D721Med (cell line): ENCODE measurements at regions not wholly inside any gene's neighbourhood (a gene's known extent, or its start where the extent isn't known, plus 50 kb on each side); places are given as distances from the start of the nearest gene placed in this dataset.
"Not testable (repeated sequence)": the region's sequence is repeated elsewhere in the genome, so short reads cannot be mapped to it uniquely, and the experiment has no call there.

ENCODE experiments used
- DNase-seq: peaks from one replicate; pipeline ENCODE4 v3.0.0; 2011; ENCODE audit warnings: low spot score; ENCODE audit not compliant: insufficient read length
- FAIRE-seq: peaks from 2 replicates; lab custom pipeline; 2011; peaks lifted over from hg19 to GRCh38; lab: Jason Lieb, UNC
- TF ChIP-seq, protein P1 (sequence below): IDR thresholded peaks from 2 replicates; pipeline ENCODE4 v1.5.1; 2012; ENCODE audit warnings: mild to moderate bottlenecking, control low read depth; ENCODE audit not compliant: insufficient read depth; ENCODE audit errors: missing control alignments

- FAIRE-seq: no peak
- TF ChIP-seq, protein P1, sequence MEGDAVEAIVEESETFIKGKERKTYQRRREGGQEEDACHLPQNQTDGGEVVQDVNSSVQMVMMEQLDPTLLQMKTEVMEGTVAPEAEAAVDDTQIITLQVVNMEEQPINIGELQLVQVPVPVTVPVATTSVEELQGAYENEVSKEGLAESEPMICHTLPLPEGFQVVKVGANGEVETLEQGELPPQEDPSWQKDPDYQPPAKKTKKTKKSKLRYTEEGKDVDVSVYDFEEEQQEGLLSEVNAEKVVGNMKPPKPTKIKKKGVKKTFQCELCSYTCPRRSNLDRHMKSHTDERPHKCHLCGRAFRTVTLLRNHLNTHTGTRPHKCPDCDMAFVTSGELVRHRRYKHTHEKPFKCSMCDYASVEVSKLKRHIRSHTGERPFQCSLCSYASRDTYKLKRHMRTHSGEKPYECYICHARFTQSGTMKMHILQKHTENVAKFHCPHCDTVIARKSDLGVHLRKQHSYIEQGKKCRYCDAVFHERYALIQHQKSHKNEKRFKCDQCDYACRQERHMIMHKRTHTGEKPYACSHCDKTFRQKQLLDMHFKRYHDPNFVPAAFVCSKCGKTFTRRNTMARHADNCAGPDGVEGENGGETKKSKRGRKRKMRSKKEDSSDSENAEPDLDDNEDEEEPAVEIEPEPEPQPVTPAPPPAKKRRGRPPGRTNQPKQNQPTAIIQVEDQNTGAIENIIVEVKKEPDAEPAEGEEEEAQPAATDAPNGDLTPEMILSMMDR: no peak
- DNase-seq: no peak
Observed at GRCh38 chr6:28661097-28661713, 135.5 kb downstream of the GPX5 start.

DNA sequence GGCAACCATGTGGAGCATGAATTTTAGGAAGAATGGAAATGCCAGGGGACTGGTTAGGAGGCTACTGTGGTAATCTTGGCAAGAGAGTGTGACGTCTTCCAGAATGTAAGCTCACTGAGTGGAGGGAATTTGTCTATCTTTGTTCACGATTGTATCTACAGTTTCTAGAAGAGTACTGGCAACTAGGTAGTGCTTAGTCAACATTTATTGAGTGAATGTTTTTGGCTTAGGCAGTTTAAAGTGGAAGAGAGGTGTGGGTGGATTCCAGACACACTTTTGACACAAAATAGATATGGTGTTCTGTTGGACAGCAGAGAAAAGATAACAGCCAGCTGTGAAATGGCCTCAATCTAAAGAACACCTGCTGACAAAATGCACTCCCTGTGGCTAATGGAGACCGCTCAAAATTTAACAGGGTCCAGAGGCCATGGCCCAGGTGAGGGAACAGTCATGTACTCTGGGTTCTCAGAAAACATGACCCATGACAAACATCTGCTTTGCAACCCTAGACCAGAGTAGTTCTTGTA is 139.3 kb downstream of the GPX5 start:
- DNase-seq (no peak), FAIRE-seq (no peak)
- TF ChIP-seq, protein P1: no peak

DNA sequence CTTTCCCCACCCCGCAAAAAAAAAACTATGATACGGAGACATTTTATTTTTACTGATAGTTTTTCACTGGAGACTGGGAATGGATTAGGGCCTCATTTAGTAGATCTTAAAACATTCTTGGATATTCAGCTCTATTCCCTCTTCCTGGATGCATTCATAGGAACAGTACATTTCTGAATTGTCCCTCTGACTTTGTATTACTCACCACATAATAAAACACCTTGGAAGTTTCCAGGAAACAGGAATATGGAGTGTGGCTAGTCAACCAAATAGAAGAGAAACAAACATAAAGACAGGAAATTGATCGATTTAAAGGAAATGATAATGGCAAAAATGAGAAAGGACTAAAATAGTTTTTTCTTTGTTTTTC is 147.7 kb downstream of the GPX5 start:
- DNase-seq (no peak), FAIRE-seq (no peak)
- TF ChIP-seq, protein P1: no peak

DNA sequence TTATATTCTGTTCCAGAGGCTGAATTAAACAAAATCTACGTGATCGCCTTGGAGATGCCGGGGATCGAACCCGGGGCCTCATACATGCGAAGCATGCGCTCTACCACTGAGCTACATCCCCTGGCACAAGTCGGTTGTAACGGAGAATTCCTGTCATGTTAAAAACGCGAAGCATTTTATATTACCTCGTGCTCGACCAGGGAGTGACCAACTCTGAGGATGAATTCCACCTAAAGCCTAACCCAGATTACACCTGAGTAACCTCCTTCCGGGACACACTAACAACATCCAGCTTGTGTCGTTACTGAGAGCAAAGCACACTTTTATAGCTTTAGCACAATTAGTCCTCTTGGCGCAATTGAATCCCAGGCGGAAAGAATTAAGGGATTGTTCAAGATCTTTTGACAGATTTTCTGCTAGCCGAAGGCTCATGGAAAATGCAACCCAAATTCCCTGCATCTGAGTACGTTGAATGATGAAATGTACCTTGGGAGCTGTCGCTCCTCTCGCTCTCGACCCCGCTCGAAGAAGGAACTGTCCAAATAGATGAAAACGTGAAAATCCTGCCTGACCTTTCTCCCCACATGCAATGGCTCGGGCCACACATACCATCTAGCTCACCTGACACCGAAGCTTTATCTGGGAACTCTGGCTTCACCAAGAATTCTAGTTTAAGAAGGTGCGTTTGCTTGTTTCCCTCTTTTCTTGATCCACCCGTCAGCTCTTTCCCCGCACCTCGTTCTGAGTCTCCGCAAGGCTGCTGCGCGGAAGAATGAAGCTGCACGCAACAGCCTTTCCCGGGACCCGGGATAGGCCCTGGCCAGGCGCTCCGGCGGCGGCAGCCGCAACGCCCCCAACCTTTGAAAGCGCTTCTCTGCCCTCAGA is 148.3 kb downstream of the GPX5 start:
- TF ChIP-seq, protein P1: no peak
- no peak for FAIRE-seq
- DNase-seq: no peak

GRCh38 chr6:28675600-28675999 is 149.9 kb downstream of the GPX5 start:
- no peak for FAIRE-seq
- DNase-seq: no peak
- TF ChIP-seq, protein P1: no peak

DNA sequence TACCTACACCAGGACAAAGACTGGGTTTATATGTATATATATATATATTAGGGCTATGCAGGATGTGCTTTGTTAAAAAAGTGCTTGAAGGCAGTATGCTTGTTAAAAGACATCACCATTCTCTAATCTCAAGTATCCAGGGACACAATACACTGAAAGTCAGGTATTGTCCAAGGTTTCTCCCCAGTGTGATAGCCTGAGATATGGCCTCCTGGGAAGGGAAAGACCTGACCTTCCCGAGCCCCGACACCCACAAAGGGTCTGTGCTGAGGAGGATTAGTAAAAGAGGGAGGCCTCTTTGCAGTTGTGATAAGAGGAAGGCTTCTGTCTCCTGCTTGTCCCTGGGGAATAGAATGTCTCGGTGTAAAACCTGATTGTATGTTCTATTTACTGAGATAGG is 156.9 kb downstream of the GPX5 start:
- TF ChIP-seq, protein P1: no peak
- FAIRE-seq (no peak), DNase-seq (no peak)

- not testable (repeated sequence) for FAIRE-seq, DNase-seq
Observed at GRCh38 chr6:28682956-28683685, 157.4 kb downstream of the GPX5 start.
